ENCODE measurements at regions not wholly inside any gene's neighbourhood (a gene's known extent, or its start where the extent isn't known, plus 50 kb on each side); places are given as distances from the start of the nearest gene placed in this dataset.

- FAIRE-seq: no peak
- no peak for TF ChIP-seq CTCF (IDR thresholded peaks at IDR 0.05; ENCODE audit: borderline replicate concordance, extremely low read depth, insufficient read depth)
Observed at GRCh38 chr3:141430316-141430715, 56.5 kb upstream of the RASA2 start.

DNA sequence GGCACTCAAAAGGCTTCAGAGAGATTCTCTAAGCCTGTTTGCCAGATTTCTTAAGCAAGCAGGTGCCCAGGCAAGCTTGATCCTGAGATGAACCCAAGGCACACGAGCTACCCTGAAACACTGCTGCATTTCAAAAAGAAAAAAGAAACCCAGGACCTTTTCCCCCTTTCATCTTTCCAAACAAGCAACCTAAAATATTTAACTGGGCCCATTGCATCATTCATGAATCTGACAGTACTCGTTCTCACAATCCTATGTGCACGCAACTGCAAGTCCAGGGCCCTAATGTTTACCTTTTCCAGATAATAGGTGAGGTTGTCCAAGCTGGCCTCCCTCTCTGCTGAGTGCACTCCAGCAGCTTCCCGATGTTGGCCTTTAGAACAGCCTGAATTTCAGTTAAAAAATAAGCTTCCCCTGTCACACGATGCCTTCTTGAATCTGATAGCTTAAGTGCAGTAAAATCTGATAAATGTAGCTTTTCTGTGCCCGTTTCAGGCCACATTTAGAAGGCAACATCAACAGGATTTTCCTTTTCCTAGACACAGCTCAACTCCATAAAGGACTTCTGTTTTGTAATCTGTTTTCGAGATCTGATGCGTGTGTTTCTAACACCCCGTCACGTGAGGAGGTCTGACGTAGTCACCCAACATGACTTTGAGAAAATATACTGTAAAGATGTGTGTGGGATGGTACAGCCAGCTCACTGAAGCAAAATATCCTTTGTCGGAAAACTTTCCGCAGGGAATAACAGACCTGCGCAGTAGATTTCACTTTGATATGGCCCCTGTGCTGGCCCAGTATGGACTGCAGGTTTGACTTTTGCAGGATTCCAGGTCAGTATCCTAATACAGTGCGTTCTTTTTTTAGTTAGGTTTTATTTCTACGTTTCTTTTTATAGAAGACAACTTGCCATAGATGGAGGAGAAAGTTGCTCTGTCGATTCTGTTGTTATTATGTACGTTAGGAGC is 55.1 kb upstream of the RASA2 start:
- peak overlapping the region in 2 of 3 donors; percentile 7 to 38 for H3K4me3 ChIP-seq (ENCODE audit: low read length in 3 of 3)
- peak in 4 of 5 donors; percentile 55 to 83 (median 70) for DNase-seq
- intact Hi-C loops (cut with DNase I): no loop called here
- no peak for FAIRE-seq
- peak overlapping the region; percentile 36 to 42 for H3K27ac ChIP-seq (ENCODE audit: low read depth in 2 of 2, low read length in 2 of 2)
- no peak for TF ChIP-seq CTCF (IDR thresholded peaks at IDR 0.05; ENCODE audit: borderline replicate concordance, extremely low read depth, insufficient read depth)
- H3K9ac ChIP-seq (ENCODE audit: low read length in 3 of 3): peak overlapping the region in 2 of 3 donors; percentile 17 to 21
- H3K4me1 ChIP-seq (ENCODE audit: control insufficient read depth in 2 of 3, insufficient read depth in 2 of 3, low read depth in 1 of 3, low read length in 3 of 3): peaks cover 0 to 18% (median 17%) of the 10 kb centered on the region in 3 donors
- no peaks in the 10 kb centered on the region for H3K9me3 ChIP-seq (ENCODE audit: control insufficient read depth in 2 of 3, insufficient read depth in 1 of 3, low read length in 3 of 3)
- H3K36me3 ChIP-seq (ENCODE audit: control insufficient read depth in 2 of 3, insufficient read depth in 3 of 3, low read length in 3 of 3): peaks cover 0 to 9% (median 4%) of the 10 kb centered on the region in 3 donors
- no peaks in the 10 kb centered on the region for H3K27me3 ChIP-seq (ENCODE audit: control insufficient read depth, insufficient read depth, low read length)

More at GRCh38 chr3:141430316-141430715, 56.5 kb upstream of the RASA2 start:
- H3K9ac ChIP-seq (ENCODE audit: low read length in 3 of 3): no peak overlapping the region
- H3K27me3 ChIP-seq (ENCODE audit: control insufficient read depth, insufficient read depth, low read length): no peaks in the 10 kb centered on the region
- intact Hi-C loops (cut with DNase I): no loop called here
- H3K4me3 ChIP-seq (ENCODE audit: low read length in 3 of 3): no peak overlapping the region
- H3K27ac ChIP-seq (ENCODE audit: low read depth in 2 of 2, low read length in 2 of 2): peak overlapping the region in 1 of 2 donors; percentile 8
- no peaks in the 10 kb centered on the region for H3K9me3 ChIP-seq (ENCODE audit: control insufficient read depth in 2 of 3, insufficient read depth in 1 of 3, low read length in 3 of 3)
- H3K4me1 ChIP-seq (ENCODE audit: control insufficient read depth in 2 of 3, insufficient read depth in 2 of 3, low read depth in 1 of 3, low read length in 3 of 3): peaks cover 0 to 32% (median 30%) of the 10 kb centered on the region in 3 donors
- peaks cover 0 to 9% (median 4%) of the 10 kb centered on the region in 3 donors for H3K36me3 ChIP-seq (ENCODE audit: control insufficient read depth in 2 of 3, insufficient read depth in 3 of 3, low read length in 3 of 3)
- DNase-seq: peak in 1 of 5 donors; percentile 32

GRCh38 chr3:141432904-141433303 is 53.9 kb upstream of the RASA2 start:
- no peak for DNase-seq
- H3K36me3 ChIP-seq (ENCODE audit: control insufficient read depth in 2 of 3, insufficient read depth in 3 of 3, low read length in 3 of 3): peaks cover 0 to 8% (median 4%) of the 10 kb centered on the region in 3 donors
- no peaks in the 10 kb centered on the region for H3K27me3 ChIP-seq (ENCODE audit: control insufficient read depth, insufficient read depth, low read length)
- no peak overlapping the region for H3K9ac ChIP-seq (ENCODE audit: low read length in 3 of 3)
- H3K4me1 ChIP-seq (ENCODE audit: control insufficient read depth in 2 of 3, insufficient read depth in 2 of 3, low read depth in 1 of 3, low read length in 3 of 3): peaks cover 0 to 13% (median 5%) of the 10 kb centered on the region in 3 donors
- H3K9me3 ChIP-seq (ENCODE audit: control insufficient read depth in 2 of 3, insufficient read depth in 1 of 3, low read length in 3 of 3): no peaks in the 10 kb centered on the region
- H3K4me3 ChIP-seq (ENCODE audit: low read length in 3 of 3): no peak overlapping the region
- no peak for TF ChIP-seq CTCF (IDR thresholded peaks at IDR 0.05; ENCODE audit: borderline replicate concordance, extremely low read depth, insufficient read depth)
- intact Hi-C loops (cut with DNase I): no loop called here
- peak; percentile 47 for FAIRE-seq
- no peak overlapping the region for H3K27ac ChIP-seq (ENCODE audit: low read depth in 2 of 2, low read length in 2 of 2)
